NOMO-1 treated with DMSO at 0.1 percent for 48 hours (cell line): ENCODE measurements at regions not wholly inside any gene's neighbourhood (a gene's known extent, or its start where the extent isn't known, plus 50 kb on each side); places are given as distances from the start of the nearest gene placed in this dataset.
"Not testable (repeated sequence)": the region's sequence is repeated elsewhere in the genome, so short reads cannot be mapped to it uniquely, and the experiment has no call there.

Experiments
- DNase-seq: peaks from one replicate; lab custom pipeline; 2025; ENCODE audit not compliant: unreplicated experiment; lab: John Stamatoyannopoulos, UW

GRCh38 chr11:39810358-39810757, 1649.1 kb downstream of the LRRC4C start:
- no peak for DNase-seq

GRCh38 chr11:39809833-39810232, 1649.6 kb downstream of the LRRC4C start:
- DNase-seq = no peak

GRCh38 chr11:39807904-39808303, 1651.5 kb downstream of the LRRC4C start:
- DNase-seq = no peak

DNA sequence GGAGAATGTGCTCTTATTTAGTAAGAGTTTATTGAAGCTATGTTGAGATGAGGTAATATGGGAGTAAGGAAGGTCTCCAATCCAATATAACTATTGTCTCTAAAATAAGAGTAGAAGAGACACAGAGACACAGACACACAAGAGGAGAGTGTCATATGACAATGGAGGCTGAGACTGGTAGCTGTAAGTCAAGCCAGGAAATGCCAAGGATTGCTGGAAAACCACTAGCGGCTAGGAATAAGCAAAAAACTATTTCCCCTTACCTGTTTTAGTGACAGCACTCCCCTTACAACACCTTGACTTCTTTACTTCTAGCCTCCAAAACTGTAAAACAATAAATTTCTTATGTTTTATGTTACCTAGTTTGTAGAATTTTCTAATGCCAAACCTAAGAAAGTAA, 1652.8 kb downstream of the LRRC4C start:
- DNase-seq = no peak

GRCh38 chr11:39804271-39804670, 1655.2 kb downstream of the LRRC4C start:
- peak; percentile 52 for DNase-seq

DNA sequence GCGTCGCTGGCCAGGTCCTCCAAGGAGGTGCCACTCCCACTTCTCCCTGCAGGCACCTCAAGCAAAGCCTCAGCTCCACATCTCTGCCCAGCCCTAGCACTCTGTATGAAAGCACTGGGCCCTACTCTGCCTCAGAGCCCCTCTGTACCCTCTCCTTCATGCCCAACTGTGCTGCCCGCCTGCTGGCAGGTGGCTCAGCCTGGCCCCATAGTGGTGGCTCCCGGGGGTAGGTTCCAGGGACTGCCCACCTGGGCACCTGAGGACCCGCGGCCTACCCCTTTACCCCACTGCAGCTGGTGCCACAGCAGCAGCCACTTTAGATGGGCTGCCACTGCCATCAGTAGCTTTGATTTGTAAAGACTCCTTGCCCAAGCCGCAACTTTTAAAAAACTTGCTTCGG, 1672.8 kb downstream of the LRRC4C start:
- no peak for DNase-seq

GRCh38 chr11:39786281-39786680, 1673.2 kb downstream of the LRRC4C start:
- DNase-seq = no peak

DNA sequence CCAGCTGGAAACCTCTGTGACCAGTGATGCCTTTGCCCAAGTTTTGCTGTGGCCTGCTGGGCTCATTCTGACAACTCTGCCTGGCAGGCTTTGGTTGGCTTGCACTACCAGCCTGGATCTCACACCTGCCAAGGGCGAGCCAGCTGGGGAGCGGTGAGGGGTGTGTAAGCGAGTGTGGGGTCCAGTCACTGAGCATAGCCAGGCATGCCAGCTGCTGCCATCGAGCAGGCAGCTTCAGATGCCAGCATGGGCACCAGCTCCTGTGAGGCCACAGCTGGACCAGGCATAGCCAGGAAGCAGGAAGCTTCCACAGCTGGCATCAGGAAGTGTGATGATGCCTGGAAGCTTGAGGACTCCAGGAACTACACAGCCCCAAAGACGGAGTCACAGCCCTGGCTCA, 1674.6 kb downstream of the LRRC4C start:
- DNase-seq = no peak

- peak; percentile 91 for DNase-seq
Observed at GRCh38 chr11:39780131-39780530, 1679.3 kb downstream of the LRRC4C start.

GRCh38 chr11:39777035-39777434, 1682.4 kb downstream of the LRRC4C start:
- DNase-seq = no peak

DNA sequence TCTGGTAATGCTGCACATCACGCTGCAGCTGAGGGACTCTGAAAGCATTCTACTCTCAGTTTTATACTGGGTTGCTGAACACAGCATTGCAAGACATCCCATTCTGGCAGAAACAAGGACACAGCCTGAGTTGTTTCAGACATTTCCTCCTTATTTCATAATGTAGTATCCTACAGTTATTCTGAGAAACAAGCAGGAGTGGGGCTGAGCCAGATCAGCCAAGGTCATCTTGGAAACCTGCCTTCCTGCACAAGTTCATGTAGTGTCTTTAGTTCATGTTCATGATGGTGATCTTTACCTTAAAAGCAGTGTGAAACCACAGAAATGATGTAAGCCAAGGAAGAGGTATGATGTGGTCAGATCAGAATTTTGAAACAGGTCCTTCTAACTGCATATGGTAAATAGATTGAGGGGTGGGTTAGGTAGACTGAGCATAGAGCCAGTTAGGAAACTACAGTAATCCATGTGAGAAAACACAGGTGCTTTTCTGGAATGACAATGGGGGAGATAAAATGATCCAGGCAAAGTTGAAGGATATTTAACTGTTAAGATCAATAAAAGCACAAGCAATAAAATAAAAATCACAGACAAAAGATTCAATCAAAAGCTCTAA, 1686.8 kb downstream of the LRRC4C start:
- DNase-seq = peak; percentile 13

- DNase-seq = no peak
Observed at GRCh38 chr11:39768214-39768613, 1691.2 kb downstream of the LRRC4C start.

- DNase-seq = no peak
Observed at GRCh38 chr11:39745401-39745800, 1714.1 kb downstream of the LRRC4C start.

DNA sequence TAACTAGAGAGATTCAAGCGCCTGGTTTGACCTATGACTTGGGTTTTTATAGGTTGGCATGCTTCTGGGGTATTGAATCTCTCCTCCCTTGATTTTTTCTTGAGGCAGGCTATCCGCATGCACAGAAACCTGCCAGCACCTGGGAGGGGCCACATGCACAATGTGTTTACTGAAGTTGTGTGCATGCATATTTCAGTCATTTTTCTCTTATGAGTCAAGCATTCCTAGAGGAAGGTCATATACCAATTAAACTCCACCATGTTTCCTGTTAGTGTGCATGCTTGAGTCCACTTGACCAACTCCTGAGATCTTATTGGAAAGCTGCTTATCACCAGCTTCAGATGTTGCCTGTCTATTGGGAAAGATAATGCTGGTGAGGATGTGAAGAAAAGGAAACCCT, 1718.4 kb downstream of the LRRC4C start:
- no peak for DNase-seq

GRCh38 chr11:39736351-39736750, 1723.1 kb downstream of the LRRC4C start:
- not testable (repeated sequence) for DNase-seq

- DNase-seq = peak; percentile 6
Observed at GRCh38 chr11:39732001-39732400, 1727.5 kb downstream of the LRRC4C start.

GRCh38 chr11:39725081-39725480, 1734.4 kb downstream of the LRRC4C start:
- DNase-seq = no peak

- no peak for DNase-seq
Observed at GRCh38 chr11:39724404-39724803, 1735.0 kb downstream of the LRRC4C start.

GRCh38 chr11:39712581-39712980, 1746.9 kb downstream of the LRRC4C start:
- no peak for DNase-seq

GRCh38 chr11:39690856-39691255, 1768.6 kb downstream of the LRRC4C start:
- DNase-seq = no peak

DNA sequence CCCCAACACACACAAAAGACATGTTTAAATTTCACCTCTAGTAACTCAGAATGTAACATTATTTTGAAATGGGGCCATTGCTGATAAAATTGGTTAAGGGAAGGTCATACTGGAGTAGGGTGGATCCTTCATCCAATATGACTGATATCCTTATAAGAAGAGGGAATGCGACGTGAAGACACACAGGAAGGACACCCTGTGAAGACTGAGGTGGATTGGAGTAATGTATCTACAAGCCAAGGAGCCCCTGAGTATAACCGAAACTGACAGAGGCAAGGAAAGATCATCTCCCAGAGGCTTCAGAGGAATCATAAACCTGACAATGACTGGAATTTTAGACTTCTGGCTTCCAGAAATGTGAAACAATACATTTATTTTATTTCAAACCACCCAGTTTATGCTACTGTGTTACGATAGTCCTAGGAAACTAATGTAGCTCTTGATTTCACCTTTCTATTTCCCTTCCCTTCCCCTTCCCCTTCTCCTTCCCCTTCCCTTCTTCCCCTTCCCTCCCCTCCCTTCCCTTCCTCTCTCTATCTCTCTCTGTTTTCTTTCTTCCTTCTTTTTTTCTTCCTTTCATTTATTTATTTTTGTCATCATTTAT, 1775.4 kb downstream of the LRRC4C start:
- no peak for DNase-seq

GRCh38 chr11:39683288-39683950, 1776.0 kb downstream of the LRRC4C start:
- no peak for DNase-seq

- no peak for DNase-seq
Observed at GRCh38 chr11:39681428-39681827, 1778.0 kb downstream of the LRRC4C start.
